HEK293 (cell line): ENCODE measurements at regions not wholly inside any gene's neighbourhood (a gene's known extent, or its start where the extent isn't known, plus 50 kb on each side); places are given as distances from the start of the nearest gene placed in this dataset.

Experiments
- CTCF ChIP-seq: fragments of 450-650 bp; formaldehyde crosslinking; IDR thresholded peaks from 2 replicates; pipeline ENCODE4 v1.5.1; 2016; ENCODE audit warnings: missing biosample characterization, missing genetic modification characterization
- KLF16 ChIP-seq: fragments of 450-650 bp; formaldehyde crosslinking; IDR thresholded peaks from 2 replicates; pipeline ENCODE4 v1.5.1; 2017; ENCODE audit warnings: missing biosample characterization, missing genetic modification characterization
- PBX3 ChIP-seq: sonication (generic); formaldehyde crosslinking; IDR thresholded peaks from 2 replicates; pipeline ENCODE4 v1.8.1; 2022; ENCODE audit warnings: mild to moderate bottlenecking, moderate library complexity, missing genetic modification reagents
- SETDB1 ChIP-seq: IDR thresholded peaks from one replicate; pipeline ENCODE4 v1.6.1; 2017; ENCODE audit warnings: mild to moderate bottlenecking, low read length, moderate library complexity, mixed read lengths; ENCODE audit not compliant: insufficient read length
- TCF7L2 ChIP-seq: IDR thresholded peaks from 2 replicates; pipeline ENCODE4 v1.6.1; 2011; ENCODE audit warnings: low read depth, mild to moderate bottlenecking, inconsistent platforms, low read length, moderate library complexity, borderline replicate concordance
- TRIM28 ChIP-seq: IDR thresholded peaks from 2 replicates; pipeline ENCODE4 v1.6.1; 2011; ENCODE audit warnings: low read length, control low read depth, borderline replicate concordance
- YY1 ChIP-seq: fragments of 450-650 bp; formaldehyde crosslinking; IDR thresholded peaks from 2 replicates; pipeline ENCODE4 v1.5.1; 2018; ENCODE audit warnings: missing biosample characterization, missing genetic modification characterization
- ZBTB7A ChIP-seq: fragments of 450-650 bp; formaldehyde crosslinking; IDR thresholded peaks from 2 replicates; pipeline ENCODE4 v1.5.1; 2016; ENCODE audit warnings: low read depth, missing biosample characterization, missing genetic modification characterization
- ZNF394 ChIP-seq: fragments of 450-650 bp; formaldehyde crosslinking; IDR thresholded peaks from 2 replicates; pipeline ENCODE4 v1.5.1; 2016; ENCODE audit warnings: missing biosample characterization, missing genetic modification characterization, mild to moderate bottlenecking, moderate library complexity, borderline replicate concordance
- ZNF621 ChIP-seq: fragments of 450-650 bp; formaldehyde crosslinking; IDR thresholded peaks from 2 replicates; pipeline ENCODE4 v1.5.1; 2017; ENCODE audit warnings: missing biosample characterization, missing genetic modification characterization
- ZNF626 ChIP-seq: fragments of 450-650 bp; sonication (Bioruptor Pico); formaldehyde crosslinking; IDR thresholded peaks from 2 replicates; pipeline ENCODE4 v1.5.1; 2018; ENCODE audit warnings: missing biosample characterization, missing genetic modification characterization, inconsistent platforms
- TF ChIP-seq, protein P1 (sequence below): fragments of 450-650 bp; formaldehyde crosslinking; IDR thresholded peaks from 2 replicates; pipeline ENCODE4 v1.5.1; 2016; ENCODE audit warnings: missing biosample characterization, missing genetic modification characterization
- TF ChIP-seq, protein P2 (sequence below): fragments of 450-650 bp; formaldehyde crosslinking; IDR thresholded peaks from 2 replicates; pipeline ENCODE4 v1.5.1; 2016; ENCODE audit warnings: missing biosample characterization, missing genetic modification characterization
- TF ChIP-seq, protein P3 (sequence below): fragments of 450-650 bp; formaldehyde crosslinking; conservative IDR thresholded peaks from 2 replicates; pipeline ENCODE4 v1.5.1; 2016; ENCODE audit warnings: low read depth, missing biosample characterization, missing genetic modification characterization

DNA sequence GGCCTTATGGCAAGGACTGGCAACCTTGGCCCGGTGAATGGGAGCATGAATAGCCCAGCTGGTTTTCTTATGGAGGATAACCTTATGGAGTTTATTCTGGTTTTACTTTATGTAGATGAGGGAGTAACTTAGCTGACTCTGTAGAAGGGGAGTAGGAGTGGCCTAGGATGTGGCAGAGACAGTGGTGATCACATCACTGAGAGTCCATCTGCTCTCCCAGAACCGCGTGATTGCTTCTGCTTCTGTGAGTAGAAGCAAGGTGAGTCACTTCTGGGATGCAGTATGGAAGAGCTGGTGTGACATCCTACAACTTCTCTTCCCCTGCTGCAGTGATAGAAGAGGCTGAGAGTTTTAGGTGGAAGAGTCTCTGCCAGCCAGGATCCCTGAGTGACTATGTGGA is 129.2 kb downstream of the RPS24 start:
- TF ChIP-seq, protein P1, sequence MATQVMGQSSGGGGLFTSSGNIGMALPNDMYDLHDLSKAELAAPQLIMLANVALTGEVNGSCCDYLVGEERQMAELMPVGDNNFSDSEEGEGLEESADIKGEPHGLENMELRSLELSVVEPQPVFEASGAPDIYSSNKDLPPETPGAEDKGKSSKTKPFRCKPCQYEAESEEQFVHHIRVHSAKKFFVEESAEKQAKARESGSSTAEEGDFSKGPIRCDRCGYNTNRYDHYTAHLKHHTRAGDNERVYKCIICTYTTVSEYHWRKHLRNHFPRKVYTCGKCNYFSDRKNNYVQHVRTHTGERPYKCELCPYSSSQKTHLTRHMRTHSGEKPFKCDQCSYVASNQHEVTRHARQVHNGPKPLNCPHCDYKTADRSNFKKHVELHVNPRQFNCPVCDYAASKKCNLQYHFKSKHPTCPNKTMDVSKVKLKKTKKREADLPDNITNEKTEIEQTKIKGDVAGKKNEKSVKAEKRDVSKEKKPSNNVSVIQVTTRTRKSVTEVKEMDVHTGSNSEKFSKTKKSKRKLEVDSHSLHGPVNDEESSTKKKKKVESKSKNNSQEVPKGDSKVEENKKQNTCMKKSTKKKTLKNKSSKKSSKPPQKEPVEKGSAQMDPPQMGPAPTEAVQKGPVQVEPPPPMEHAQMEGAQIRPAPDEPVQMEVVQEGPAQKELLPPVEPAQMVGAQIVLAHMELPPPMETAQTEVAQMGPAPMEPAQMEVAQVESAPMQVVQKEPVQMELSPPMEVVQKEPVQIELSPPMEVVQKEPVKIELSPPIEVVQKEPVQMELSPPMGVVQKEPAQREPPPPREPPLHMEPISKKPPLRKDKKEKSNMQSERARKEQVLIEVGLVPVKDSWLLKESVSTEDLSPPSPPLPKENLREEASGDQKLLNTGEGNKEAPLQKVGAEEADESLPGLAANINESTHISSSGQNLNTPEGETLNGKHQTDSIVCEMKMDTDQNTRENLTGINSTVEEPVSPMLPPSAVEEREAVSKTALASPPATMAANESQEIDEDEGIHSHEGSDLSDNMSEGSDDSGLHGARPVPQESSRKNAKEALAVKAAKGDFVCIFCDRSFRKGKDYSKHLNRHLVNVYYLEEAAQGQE (tag by site-specific recombination): no peak
- TF ChIP-seq ZBTB7A: no peak
- TF ChIP-seq, protein P2, sequence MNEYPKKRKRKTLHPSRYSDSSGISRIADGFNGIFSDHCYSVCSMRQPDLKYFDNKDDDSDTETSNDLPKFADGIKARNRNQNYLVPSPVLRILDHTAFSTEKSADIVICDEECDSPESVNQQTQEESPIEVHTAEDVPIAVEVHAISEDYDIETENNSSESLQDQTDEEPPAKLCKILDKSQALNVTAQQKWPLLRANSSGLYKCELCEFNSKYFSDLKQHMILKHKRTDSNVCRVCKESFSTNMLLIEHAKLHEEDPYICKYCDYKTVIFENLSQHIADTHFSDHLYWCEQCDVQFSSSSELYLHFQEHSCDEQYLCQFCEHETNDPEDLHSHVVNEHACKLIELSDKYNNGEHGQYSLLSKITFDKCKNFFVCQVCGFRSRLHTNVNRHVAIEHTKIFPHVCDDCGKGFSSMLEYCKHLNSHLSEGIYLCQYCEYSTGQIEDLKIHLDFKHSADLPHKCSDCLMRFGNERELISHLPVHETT (tag by site-specific recombination): no peak
- no peak for TF ChIP-seq ZNF621 (tag by site-specific recombination)
- TF ChIP-seq SETDB1: no peak
- TF ChIP-seq CTCF (tag by site-specific recombination): no peak
- TF ChIP-seq YY1: no peak
- no peak for TF ChIP-seq KLF16 (tag by site-specific recombination)
- no peak for TF ChIP-seq PBX3 (CRISPR knock-in tag)
- TF ChIP-seq ZNF394: no peak
- TF ChIP-seq TCF7L2: no peak
- TF ChIP-seq ZNF626 (tag by site-specific recombination): no peak
- TF ChIP-seq TRIM28: no peak
- TF ChIP-seq, protein P3, sequence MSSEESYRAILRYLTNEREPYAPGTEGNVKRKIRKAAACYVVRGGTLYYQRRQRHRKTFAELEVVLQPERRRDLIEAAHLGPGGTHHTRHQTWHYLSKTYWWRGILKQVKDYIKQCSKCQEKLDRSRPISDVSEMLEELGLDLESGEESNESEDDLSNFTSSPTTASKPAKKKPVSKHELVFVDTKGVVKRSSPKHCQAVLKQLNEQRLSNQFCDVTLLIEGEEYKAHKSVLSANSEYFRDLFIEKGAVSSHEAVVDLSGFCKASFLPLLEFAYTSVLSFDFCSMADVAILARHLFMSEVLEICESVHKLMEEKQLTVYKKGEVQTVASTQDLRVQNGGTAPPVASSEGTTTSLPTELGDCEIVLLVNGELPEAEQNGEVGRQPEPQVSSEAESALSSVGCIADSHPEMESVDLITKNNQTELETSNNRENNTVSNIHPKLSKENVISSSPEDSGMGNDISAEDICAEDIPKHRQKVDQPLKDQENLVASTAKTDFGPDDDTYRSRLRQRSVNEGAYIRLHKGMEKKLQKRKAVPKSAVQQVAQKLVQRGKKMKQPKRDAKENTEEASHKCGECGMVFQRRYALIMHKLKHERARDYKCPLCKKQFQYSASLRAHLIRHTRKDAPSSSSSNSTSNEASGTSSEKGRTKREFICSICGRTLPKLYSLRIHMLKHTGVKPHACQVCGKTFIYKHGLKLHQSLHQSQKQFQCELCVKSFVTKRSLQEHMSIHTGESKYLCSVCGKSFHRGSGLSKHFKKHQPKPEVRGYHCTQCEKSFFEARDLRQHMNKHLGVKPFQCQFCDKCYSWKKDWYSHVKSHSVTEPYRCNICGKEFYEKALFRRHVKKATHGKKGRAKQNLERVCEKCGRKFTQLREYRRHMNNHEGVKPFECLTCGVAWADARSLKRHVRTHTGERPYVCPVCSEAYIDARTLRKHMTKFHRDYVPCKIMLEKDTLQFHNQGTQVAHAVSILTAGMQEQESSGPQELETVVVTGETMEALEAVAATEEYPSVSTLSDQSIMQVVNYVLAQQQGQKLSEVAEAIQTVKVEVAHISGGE (tag by site-specific recombination): no peak
